Trophoblast cell (in vitro differentiated cells and primary cell): ENCODE measurements at regions not wholly inside any gene's neighbourhood (a gene's known extent, or its start where the extent isn't known, plus 50 kb on each side); places are given as distances from the start of the nearest gene placed in this dataset.

Source experiments
- DNase-seq, 2 donors: peaks; one replicate each; pipeline ENCODE4 v3.0.0-alpha.2; 2016
- H2AFZ ChIP-seq: 2 replicates; pipeline ENCODE4 v1.6.1; 2013; ENCODE audit warnings: low read length, moderate library complexity, mild to moderate bottlenecking; ENCODE audit not compliant: insufficient read depth, poor library complexity
- H2AK5ac ChIP-seq: 2 replicates; pipeline ENCODE4 v1.6.1; 2013; ENCODE audit warnings: mild to moderate bottlenecking, low read length
- H2BK120ac ChIP-seq: 2 replicates; pipeline ENCODE4 v1.6.1; 2013; ENCODE audit warnings: low read length, mild to moderate bottlenecking, moderate library complexity; ENCODE audit not compliant: insufficient read depth, poor library complexity
- H2BK12ac ChIP-seq: 2 replicates; pipeline ENCODE4 v1.6.1; 2013; ENCODE audit warnings: mild to moderate bottlenecking, low read length, moderate library complexity
- H2BK5ac ChIP-seq: 2 replicates; pipeline ENCODE4 v1.6.1; 2013; ENCODE audit warnings: low read length, low read depth, moderate library complexity, mild to moderate bottlenecking; ENCODE audit not compliant: poor library complexity
- H3K14ac ChIP-seq: 2 replicates; pipeline ENCODE4 v1.6.1; 2013; ENCODE audit warnings: mild to moderate bottlenecking, low read length
- H3K18ac ChIP-seq: 2 replicates; pipeline ENCODE4 v1.6.1; 2013; ENCODE audit warnings: mild to moderate bottlenecking, low read length
- H3K23ac ChIP-seq: 2 replicates; pipeline ENCODE4 v1.6.1; 2013; ENCODE audit warnings: low read length
- H3K27ac ChIP-seq: 2 replicates; pipeline ENCODE4 v1.5.1; 2013; ENCODE audit warnings: low read depth, mild to moderate bottlenecking, inconsistent platforms, low read length, moderate library complexity
- H3K27me3 ChIP-seq: 2 replicates; pipeline ENCODE4 v1.6.1; 2013; ENCODE audit warnings: inconsistent platforms, mild to moderate bottlenecking, low read length, moderate library complexity; ENCODE audit not compliant: insufficient read depth
- H3K36me3 ChIP-seq, 2 experiments: 1 replicate in 1 of 2; 2 replicates in 1 of 2; pipeline ENCODE4 v1.6.1; 2013; ENCODE audit warnings: low read length in 2 of 2, mild to moderate bottlenecking in 2 of 2, moderate library complexity in 1 of 2; ENCODE audit not compliant: insufficient read depth in 2 of 2, control insufficient read depth in 1 of 2
- H3K4ac ChIP-seq: 2 replicates; pipeline ENCODE4 v1.6.1; 2013; ENCODE audit warnings: low read depth, mild to moderate bottlenecking, low read length, moderate library complexity
- H3K4me1 ChIP-seq, 2 experiments: 1 replicate in 1 of 2; 2 replicates in 1 of 2; pipeline ENCODE4 v1.6.1; 2013; ENCODE audit warnings: low read length in 2 of 2, mild to moderate bottlenecking in 2 of 2, moderate library complexity in 1 of 2; ENCODE audit not compliant: insufficient read depth in 2 of 2, control insufficient read depth in 1 of 2
- H3K4me2 ChIP-seq: 2 replicates; pipeline ENCODE4 v1.6.1; 2013; ENCODE audit warnings: inconsistent platforms, mild to moderate bottlenecking, low read length, moderate library complexity
- H3K4me3 ChIP-seq: 2 replicates; pipeline ENCODE4 v1.5.1; 2013; ENCODE audit warnings: mild to moderate bottlenecking, low read depth, low read length, inconsistent platforms
- H3K79me1 ChIP-seq: one replicate; pipeline ENCODE4 v1.6.1; 2013; ENCODE audit warnings: low read length
- H3K79me2 ChIP-seq: 2 replicates; pipeline ENCODE4 v1.6.1; 2013; ENCODE audit warnings: low read length, mild to moderate bottlenecking; ENCODE audit not compliant: control insufficient read depth, insufficient read depth, poor library complexity
- H3K9ac ChIP-seq: 2 replicates; pipeline ENCODE4 v1.6.1; 2013; ENCODE audit warnings: mild to moderate bottlenecking, low read length
- H3K9me3 ChIP-seq: 2 replicates; pipeline ENCODE4 v1.6.1; 2013; ENCODE audit warnings: low read depth, mild to moderate bottlenecking, control low read depth, inconsistent platforms, low read length; ENCODE audit not compliant: insufficient read depth
- H4K12ac ChIP-seq: 2 replicates; pipeline ENCODE4 v1.6.1; 2013; ENCODE audit warnings: low read depth, mild to moderate bottlenecking, low read length, moderate library complexity
- H4K8ac ChIP-seq: 2 replicates; pipeline ENCODE4 v1.6.1; 2013; ENCODE audit warnings: low read depth, mild to moderate bottlenecking, low read length, moderate library complexity
- H4K91ac ChIP-seq: one replicate; pipeline ENCODE4 v1.6.1; 2013; ENCODE audit warnings: low read depth, mild to moderate bottlenecking, low read length, moderate library complexity
- WGBS: extraction: QIAGEN DNeasy Blood & Tissue Kit; methylation state at CpG from one replicate; pipeline ENCODE4 v1.1.7; 2013; ENCODE audit warnings: missing lambda C conversion rate; ENCODE audit not compliant: insufficient read length, insufficient coverage; ENCODE audit errors: extremely low coverage; 5-methylcytosine and 5-hydroxymethylcytosine counted together

- no peak overlapping the region for H3K4ac ChIP-seq
- H3K4me2 ChIP-seq, result no peak overlapping the region
- no peaks in the 10 kb centered on the region for H3K9me3 ChIP-seq
- no peaks in the 10 kb centered on the region for H3K79me2 ChIP-seq
- no peak overlapping the region for H3K27ac ChIP-seq
- H3K36me3 ChIP-seq, result no peaks in the 10 kb centered on the region
- H2AK5ac ChIP-seq, result no peak overlapping the region
- H3K79me1 ChIP-seq, result no peaks in the 10 kb centered on the region
- DNase-seq, result no peak
- no peak overlapping the region for H2BK12ac ChIP-seq
- H3K4me1 ChIP-seq, result peaks cover 0 to 2% of the 10 kb centered on the region in 2 experiments
- H4K8ac ChIP-seq, result no peak overlapping the region
- no peak overlapping the region for H2BK5ac ChIP-seq
- no peak overlapping the region for H4K12ac ChIP-seq
- no peak overlapping the region for H2AFZ ChIP-seq
- H4K91ac ChIP-seq, result no peak overlapping the region
- H3K9ac ChIP-seq, result no peak overlapping the region
- H3K23ac ChIP-seq, result no peak overlapping the region
- no peak overlapping the region for H3K18ac ChIP-seq
- no peak overlapping the region for H3K14ac ChIP-seq
- WGBS, result no CpG with 5 or more reads among the region's 4 CpGs
- H3K27me3 ChIP-seq, result no peaks in the 10 kb centered on the region
- no peak overlapping the region for H3K4me3 ChIP-seq
- H2BK120ac ChIP-seq, result no peak overlapping the region
Measured at GRCh38 chr4:23706972-23707651, 182.7 kb downstream of the PPARGC1A start.

DNA sequence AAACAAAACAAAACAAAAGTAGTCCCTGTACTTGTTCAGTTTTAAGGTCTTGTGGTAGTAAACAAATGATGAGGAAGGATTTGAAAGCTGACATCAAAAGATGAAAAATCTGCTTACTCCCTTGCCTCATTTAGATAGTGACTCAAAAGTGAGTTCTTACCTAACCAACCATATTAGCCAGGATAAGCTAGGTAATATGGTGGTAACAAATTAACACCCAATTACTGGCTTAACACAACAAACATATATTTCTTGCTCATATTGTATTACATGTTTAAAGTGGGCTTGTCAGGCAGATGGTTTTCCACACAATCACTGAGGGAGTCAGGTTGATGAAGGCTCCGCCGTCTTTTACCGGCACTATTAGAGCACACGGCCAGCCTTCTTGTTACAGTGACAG, 189.7 kb downstream of the PPARGC1A start:
- no peak overlapping the region for H2AK5ac ChIP-seq
- DNase-seq, result no peak
- no peaks in the 10 kb centered on the region for H3K27me3 ChIP-seq
- no peak overlapping the region for H2BK12ac ChIP-seq
- H4K8ac ChIP-seq, result no peak overlapping the region
- H2BK120ac ChIP-seq, result no peak overlapping the region
- H3K4me2 ChIP-seq, result no peak overlapping the region
- H4K91ac ChIP-seq, result no peak overlapping the region
- H3K27ac ChIP-seq, result no peak overlapping the region
- no peak overlapping the region for H3K4me3 ChIP-seq
- H2AFZ ChIP-seq, result no peak overlapping the region
- no peaks in the 10 kb centered on the region for H3K9me3 ChIP-seq
- no peaks in the 10 kb centered on the region for H3K4me1 ChIP-seq
- H2BK5ac ChIP-seq, result no peak overlapping the region
- no peaks in the 10 kb centered on the region for H3K79me2 ChIP-seq
- no peak overlapping the region for H3K9ac ChIP-seq
- H3K14ac ChIP-seq, result no peak overlapping the region
- H3K36me3 ChIP-seq, result no peaks in the 10 kb centered on the region
- no peak overlapping the region for H4K12ac ChIP-seq
- WGBS, result no CpG with 5 or more reads among the region's 4 CpGs
- no peak overlapping the region for H3K23ac ChIP-seq
- no peak overlapping the region for H3K4ac ChIP-seq
- no peak overlapping the region for H3K18ac ChIP-seq
- H3K79me1 ChIP-seq, result no peaks in the 10 kb centered on the region

GRCh38 chr4:23697722-23698121, 192.1 kb downstream of the PPARGC1A start:
- Histone ChIP-seq H2BK120ac (no peak overlapping the region), H2BK5ac (no peak overlapping the region), H3K4ac (no peak overlapping the region), H3K9me3 (no peaks in the 10 kb centered on the region), H3K4me1 (no peaks in the 10 kb centered on the region), H3K18ac (no peak overlapping the region), H2BK12ac (no peak overlapping the region), H3K4me2 (no peak overlapping the region), H3K9ac (no peak overlapping the region), H3K27ac (no peak overlapping the region), H4K8ac (no peak overlapping the region), H2AFZ (no peak overlapping the region), H3K14ac (no peak overlapping the region), H3K79me1 (no peaks in the 10 kb centered on the region), H3K27me3 (no peaks in the 10 kb centered on the region), H3K36me3 (no peaks in the 10 kb centered on the region), H3K4me3 (no peak overlapping the region), H4K12ac (no peak overlapping the region), H4K91ac (no peak overlapping the region), H2AK5ac (no peak overlapping the region), H3K79me2 (no peaks in the 10 kb centered on the region), H3K23ac (no peak overlapping the region)
- WGBS, result no CpG with 5 or more reads among the region's 3 CpGs
- DNase-seq, result no peak

DNA sequence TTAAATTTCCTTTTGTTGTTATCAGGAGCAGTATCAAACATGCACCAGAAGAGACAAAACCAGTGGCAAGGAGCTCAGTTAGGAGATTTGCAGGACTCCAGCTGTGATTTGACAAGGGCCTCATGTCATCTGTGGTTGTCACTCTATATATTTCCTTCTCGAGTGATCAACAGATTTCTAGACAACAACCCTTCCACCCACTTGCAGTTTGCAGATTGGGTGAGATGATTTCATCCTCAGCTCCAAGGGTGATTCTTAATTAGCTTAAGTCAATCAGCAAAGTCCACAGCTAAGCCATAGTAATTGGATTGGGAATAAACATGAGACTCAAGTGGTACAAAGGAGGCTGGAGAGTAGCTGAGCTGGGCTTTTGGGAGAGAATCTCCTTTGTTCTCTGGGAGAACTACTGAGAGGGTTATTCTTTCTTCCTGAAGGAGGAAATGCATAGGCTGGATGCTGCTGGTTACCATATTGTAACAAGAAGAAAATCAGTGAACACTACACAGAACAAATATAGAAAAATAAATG, 192.8 kb downstream of the PPARGC1A start:
- no peak overlapping the region for H2BK120ac ChIP-seq
- H3K36me3 ChIP-seq, result no peaks in the 10 kb centered on the region
- H3K14ac ChIP-seq, result no peak overlapping the region
- H3K27me3 ChIP-seq, result no peaks in the 10 kb centered on the region
- WGBS, result no CpG with 5 or more reads among the region's 1 CpG
- no peak overlapping the region for H3K9ac ChIP-seq
- no peaks in the 10 kb centered on the region for H3K4me1 ChIP-seq
- no peak overlapping the region for H3K27ac ChIP-seq
- no peak overlapping the region for H3K18ac ChIP-seq
- no peak overlapping the region for H3K4me3 ChIP-seq
- no peak overlapping the region for H3K23ac ChIP-seq
- H3K4me2 ChIP-seq, result no peak overlapping the region
- no peak for DNase-seq
- H2BK5ac ChIP-seq, result no peak overlapping the region
- no peaks in the 10 kb centered on the region for H3K9me3 ChIP-seq
- no peak overlapping the region for H4K91ac ChIP-seq
- no peaks in the 10 kb centered on the region for H3K79me2 ChIP-seq
- no peak overlapping the region for H2BK12ac ChIP-seq
- H3K79me1 ChIP-seq, result no peaks in the 10 kb centered on the region
- no peak overlapping the region for H3K4ac ChIP-seq
- no peak overlapping the region for H2AK5ac ChIP-seq
- no peak overlapping the region for H2AFZ ChIP-seq
- H4K12ac ChIP-seq, result no peak overlapping the region
- no peak overlapping the region for H4K8ac ChIP-seq
